Common myeloid progenitor, CD34-positive (primary cell): ENCODE measurements at regions not wholly inside any gene's neighbourhood (a gene's known extent, or its start where the extent isn't known, plus 50 kb on each side); places are given as distances from the start of the nearest gene placed in this dataset.

Experiments
- CTCF ChIA-PET: fragments of 350-600 bp; sonication (Branson Sonifier 250); formaldehyde crosslinking; loops from one replicate; lab custom pipeline; 2021; ENCODE audit warnings: antibody characterized with exemption; lab: Charles Lee
- POLR2A ChIA-PET: fragments of 350-600 bp; sonication (Branson Sonifier 250); formaldehyde crosslinking; loops from one replicate; lab custom pipeline; 2021; ENCODE audit warnings: antibody characterized with exemption; lab: Charles Lee
- DNase-seq, 3 donors: peaks; one replicate each; pipeline versions ENCODE4 v3.0.0 to v3.0.0-alpha.2; 2013
- H3K27ac ChIP-seq, 2 experiments: 1 replicate in 1 of 2; 2 replicates in 1 of 2; pipeline ENCODE4 v1.7.0; 2013; ENCODE audit warnings: inconsistent platforms in 2 of 2, low read length in 2 of 2, mild to moderate bottlenecking in 2 of 2, low read depth in 1 of 2, moderate library complexity in 1 of 2; ENCODE audit not compliant: severe bottlenecking in 2 of 2, insufficient read depth in 1 of 2, poor library complexity in 1 of 2
- H3K27me3 ChIP-seq, 5 experiments: replicated peaks in 2 of 5; 1 replicate in 3 of 5; 2 replicates in 2 of 5; pipeline versions ENCODE4 v1.6.1 to v1.7.0; 2013; ENCODE audit warnings: low read length in 4 of 5, mild to moderate bottlenecking in 2 of 5, moderate library complexity in 2 of 5, inconsistent platforms in 1 of 5; ENCODE audit not compliant: insufficient read depth in 5 of 5, control insufficient read depth in 4 of 5
- H3K36me3 ChIP-seq, 4 experiments: 1 replicate in 2 of 4; 2 replicates in 2 of 4; pipeline versions ENCODE4 v1.6.1 to v1.7.0; 2013; ENCODE audit warnings: low read length in 3 of 4, control low read depth in 1 of 4, mild to moderate bottlenecking in 1 of 4; ENCODE audit not compliant: control insufficient read depth in 4 of 4, insufficient read depth in 4 of 4
- H3K4me1 ChIP-seq, 4 experiments: 1 replicate in 3 of 4; 2 replicates in 1 of 4; pipeline versions ENCODE4 v1.6.1 to v1.7.1; 2013; ENCODE audit warnings: low read length in 3 of 4, mild to moderate bottlenecking in 3 of 4, control low read depth in 1 of 4, inconsistent platforms in 1 of 4, moderate library complexity in 1 of 4; ENCODE audit not compliant: control insufficient read depth in 4 of 4, insufficient read depth in 4 of 4; ENCODE audit errors: control extremely low read depth in 1 of 4
- H3K4me3 ChIP-seq, 7 experiments: 1 replicate in 4 of 7; 2 replicates in 3 of 7; pipeline versions ENCODE4 v1.5.1 to v1.7.0; 2013; ENCODE audit warnings: mild to moderate bottlenecking in 7 of 7, low read length in 6 of 7, moderate library complexity in 6 of 7, inconsistent platforms in 2 of 7, low read depth in 2 of 7, control low read depth in 1 of 7; ENCODE audit not compliant: insufficient read depth in 4 of 7, control insufficient read depth in 1 of 7; ENCODE audit errors: extremely low read depth in 1 of 7
- H3K9me3 ChIP-seq, 5 experiments: 1 replicate in 4 of 5; 2 replicates in 1 of 5; pipeline versions ENCODE4 v1.6.1 to v1.7.1; 2013; ENCODE audit warnings: low read length in 4 of 5, mild to moderate bottlenecking in 2 of 5, inconsistent platforms in 1 of 5, low read depth in 1 of 5, moderate library complexity in 1 of 5; ENCODE audit not compliant: control insufficient read depth in 4 of 5, insufficient read depth in 2 of 5; ENCODE audit errors: control extremely low read depth in 1 of 5
- WGBS: methylation state at CpG from one replicate; pipeline ENCODE4 v1.1.5; 2013; ENCODE audit not compliant: insufficient coverage; 5-methylcytosine and 5-hydroxymethylcytosine counted together

GRCh38 chr20:22431419-22431818 lies 153.0 kb downstream of the FOXA2 start:
- peaks cover 0 to 8% (median 1%) of the 10 kb centered on the region in 5 experiments for H3K9me3 ChIP-seq
- POLR2A ChIA-PET: interaction anchor here (0.5 kb wide), 1 partner anchor 20 kb away, joined by 3 read pairs; no protein-coding TSS in a partner anchor
- H3K27me3 ChIP-seq: peaks cover 0 to 4% (median 3%) of the 10 kb centered on the region in 5 experiments
- H3K4me3 ChIP-seq: no peak overlapping the region
- no peaks in the 10 kb centered on the region for H3K36me3 ChIP-seq
- CTCF ChIA-PET: interaction anchor here (1.9 kb wide), 1 partner anchor 9 kb away, joined by 4 read pairs; no protein-coding TSS in a partner anchor
- DNase-seq: no peak
- WGBS: 100% methylated on average over 1 of the region's 2 CpGs
- H3K4me1 ChIP-seq: no peaks in the 10 kb centered on the region
- no peak overlapping the region for H3K27ac ChIP-seq

GRCh38 chr20:22430746-22431168 lies 153.6 kb downstream of the FOXA2 start:
- H3K9me3 ChIP-seq: peaks cover 0 to 8% (median 1%) of the 10 kb centered on the region in 5 experiments
- no peak for DNase-seq
- H3K4me3 ChIP-seq: no peak overlapping the region
- WGBS: 90% methylated on average over 9 of the region's 11 CpGs
- H3K27me3 ChIP-seq: peaks cover 0 to 4% (median 3%) of the 10 kb centered on the region in 5 experiments
- CTCF ChIA-PET: interaction anchor here (1.3 kb wide), 1 partner anchor 27 kb away, joined by 3 read pairs; no protein-coding TSS in a partner anchor
- no peaks in the 10 kb centered on the region for H3K36me3 ChIP-seq
- no peak overlapping the region for H3K27ac ChIP-seq
- no peaks in the 10 kb centered on the region for H3K4me1 ChIP-seq
- POLR2A ChIA-PET: no interaction called here

GRCh38 chr20:22430154-22430745 lies 154.1 kb downstream of the FOXA2 start:
- POLR2A ChIA-PET: no interaction called here
- H3K4me3 ChIP-seq: no peak overlapping the region
- H3K9me3 ChIP-seq: peaks cover 0 to 8% (median 1%) of the 10 kb centered on the region in 5 experiments
- no peak overlapping the region for H3K27ac ChIP-seq
- DNase-seq: no peak
- H3K27me3 ChIP-seq: peaks cover 0 to 4% (median 3%) of the 10 kb centered on the region in 5 experiments
- 65% methylated on average over 13 of the region's 15 CpGs for WGBS
- no peaks in the 10 kb centered on the region for H3K4me1 ChIP-seq
- CTCF ChIA-PET: interaction anchor here (1.3 kb wide), 1 partner anchor 26 kb away, joined by 3 read pairs; no protein-coding TSS in a partner anchor
- no peaks in the 10 kb centered on the region for H3K36me3 ChIP-seq

GRCh38 chr20:22429175-22430153 lies 154.9 kb downstream of the FOXA2 start:
- WGBS: 92% methylated on average over 8 of the region's 10 CpGs
- H3K4me3 ChIP-seq: no peak overlapping the region
- peaks cover 0 to 6% (median 1%) of the 10 kb centered on the region in 5 experiments for H3K9me3 ChIP-seq
- no peaks in the 10 kb centered on the region for H3K4me1 ChIP-seq
- H3K27me3 ChIP-seq: peaks cover 0 to 4% (median 2%) of the 10 kb centered on the region in 5 experiments
- no peak for DNase-seq
- no peaks in the 10 kb centered on the region for H3K36me3 ChIP-seq
- CTCF ChIA-PET: interaction anchor here (1.3 kb wide), 1 partner anchor 26 kb away, joined by 3 read pairs; no protein-coding TSS in a partner anchor
- no peak overlapping the region for H3K27ac ChIP-seq
- POLR2A ChIA-PET: no interaction called here

GRCh38 chr20:22428051-22428450 lies 156.3 kb downstream of the FOXA2 start:
- WGBS: no CpG with 5 or more reads among the region's 3 CpGs
- Histone ChIP-seq H3K4me3 (no peak overlapping the region), H3K9me3 (peaks cover 0 to 3% (median 0%) of the 10 kb centered on the region in 5 experiments), H3K36me3 (no peaks in the 10 kb centered on the region), H3K27ac (no peak overlapping the region), H3K27me3 (peaks cover 0 to 4% (median 0%) of the 10 kb centered on the region in 5 experiments), H3K4me1 (no peaks in the 10 kb centered on the region)
- ChIA-PET POLR2A (no interaction called here), CTCF (no interaction called here)
- DNase-seq: no peak

- Histone ChIP-seq H3K4me3 (no peak overlapping the region), H3K4me1 (no peaks in the 10 kb centered on the region), H3K36me3 (no peaks in the 10 kb centered on the region), H3K27me3 (peaks cover 0 to 4% (median 0%) of the 10 kb centered on the region in 5 experiments), H3K27ac (no peak overlapping the region), H3K9me3 (peaks cover 0 to 3% (median 0%) of the 10 kb centered on the region in 5 experiments)
- CTCF ChIA-PET: no interaction called here
- POLR2A ChIA-PET: no interaction called here
- 90% methylated on average over 1 of the region's 2 CpGs for WGBS
- DNase-seq: no peak
These were observed 157.6 kb downstream of the FOXA2 start for GRCh38 chr20:22426772-22427171.
